Hepatocyte (in vitro differentiated cells): ENCODE measurements at regions not wholly inside any gene's neighbourhood (a gene's known extent, or its start where the extent isn't known, plus 50 kb on each side); places are given as distances from the start of the nearest gene placed in this dataset.

Source experiments
- CTCF ChIP-seq: fragments of 200-600 bp; sonication (generic); IDR thresholded peaks from 2 replicates; pipeline ENCODE4 v1.5.1; 2016; ENCODE audit warnings: antibody characterized with exemption, mild to moderate bottlenecking; ENCODE audit not compliant: poor library complexity
- EZH2phosphoT487 ChIP-seq: fragments of 200-600 bp; sonication (generic); IDR thresholded peaks from one replicate; pipeline ENCODE4 v1.6.1; 2018; ENCODE audit warnings: antibody characterized with exemption, mild to moderate bottlenecking, low read depth, moderate library complexity; ENCODE audit not compliant: unreplicated experiment, severe bottlenecking

DNA sequence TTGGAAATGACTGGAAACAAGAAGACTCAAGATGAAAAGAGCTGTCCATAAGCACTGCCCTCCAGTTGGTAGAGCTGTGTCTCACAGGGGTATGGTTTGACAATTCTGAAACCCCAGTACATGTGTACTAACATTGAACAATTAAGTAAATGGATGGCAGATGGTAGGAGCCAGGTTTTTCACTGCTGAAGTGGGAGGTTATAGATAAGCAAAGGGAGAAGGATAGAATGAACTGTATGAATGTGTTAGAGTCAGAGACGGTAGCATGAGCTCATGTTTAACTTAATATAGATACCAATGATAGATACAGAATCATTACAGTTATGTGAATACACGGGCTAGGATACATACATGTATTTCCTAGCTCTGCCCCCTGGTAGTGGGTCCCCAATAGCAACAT lies 95.0 kb upstream of the SIRPA start:
- TF ChIP-seq CTCF (no peak), EZH2phosphoT487 (no peak)
